Trophoblast cell (in vitro differentiated cells and primary cell): ENCODE measurements at regions not wholly inside any gene's neighbourhood (a gene's known extent, or its start where the extent isn't known, plus 50 kb on each side); places are given as distances from the start of the nearest gene placed in this dataset.

Experiments used
- DNase-seq, 2 donors: peaks; one replicate each; pipeline ENCODE4 v3.0.0-alpha.2; 2016
- H2AFZ ChIP-seq: 2 replicates; pipeline ENCODE4 v1.6.1; 2013; ENCODE audit warnings: low read length, moderate library complexity, mild to moderate bottlenecking; ENCODE audit not compliant: insufficient read depth, poor library complexity
- H2AK5ac ChIP-seq: 2 replicates; pipeline ENCODE4 v1.6.1; 2013; ENCODE audit warnings: mild to moderate bottlenecking, low read length
- H2BK120ac ChIP-seq: 2 replicates; pipeline ENCODE4 v1.6.1; 2013; ENCODE audit warnings: low read length, mild to moderate bottlenecking, moderate library complexity; ENCODE audit not compliant: insufficient read depth, poor library complexity
- H2BK12ac ChIP-seq: 2 replicates; pipeline ENCODE4 v1.6.1; 2013; ENCODE audit warnings: mild to moderate bottlenecking, low read length, moderate library complexity
- H2BK5ac ChIP-seq: 2 replicates; pipeline ENCODE4 v1.6.1; 2013; ENCODE audit warnings: low read length, low read depth, moderate library complexity, mild to moderate bottlenecking; ENCODE audit not compliant: poor library complexity
- H3K14ac ChIP-seq: 2 replicates; pipeline ENCODE4 v1.6.1; 2013; ENCODE audit warnings: mild to moderate bottlenecking, low read length
- H3K18ac ChIP-seq: 2 replicates; pipeline ENCODE4 v1.6.1; 2013; ENCODE audit warnings: mild to moderate bottlenecking, low read length
- H3K23ac ChIP-seq: 2 replicates; pipeline ENCODE4 v1.6.1; 2013; ENCODE audit warnings: low read length
- H3K27ac ChIP-seq: 2 replicates; pipeline ENCODE4 v1.5.1; 2013; ENCODE audit warnings: low read depth, mild to moderate bottlenecking, inconsistent platforms, low read length, moderate library complexity
- H3K27me3 ChIP-seq: 2 replicates; pipeline ENCODE4 v1.6.1; 2013; ENCODE audit warnings: inconsistent platforms, mild to moderate bottlenecking, low read length, moderate library complexity; ENCODE audit not compliant: insufficient read depth
- H3K36me3 ChIP-seq, 2 experiments: 1 replicate in 1 of 2; 2 replicates in 1 of 2; pipeline ENCODE4 v1.6.1; 2013; ENCODE audit warnings: low read length in 2 of 2, mild to moderate bottlenecking in 2 of 2, moderate library complexity in 1 of 2; ENCODE audit not compliant: insufficient read depth in 2 of 2, control insufficient read depth in 1 of 2
- H3K4ac ChIP-seq: 2 replicates; pipeline ENCODE4 v1.6.1; 2013; ENCODE audit warnings: low read depth, mild to moderate bottlenecking, low read length, moderate library complexity
- H3K4me1 ChIP-seq, 2 experiments: 1 replicate in 1 of 2; 2 replicates in 1 of 2; pipeline ENCODE4 v1.6.1; 2013; ENCODE audit warnings: low read length in 2 of 2, mild to moderate bottlenecking in 2 of 2, moderate library complexity in 1 of 2; ENCODE audit not compliant: insufficient read depth in 2 of 2, control insufficient read depth in 1 of 2
- H3K4me2 ChIP-seq: 2 replicates; pipeline ENCODE4 v1.6.1; 2013; ENCODE audit warnings: inconsistent platforms, mild to moderate bottlenecking, low read length, moderate library complexity
- H3K4me3 ChIP-seq: 2 replicates; pipeline ENCODE4 v1.5.1; 2013; ENCODE audit warnings: mild to moderate bottlenecking, low read depth, low read length, inconsistent platforms
- H3K79me1 ChIP-seq: one replicate; pipeline ENCODE4 v1.6.1; 2013; ENCODE audit warnings: low read length
- H3K79me2 ChIP-seq: 2 replicates; pipeline ENCODE4 v1.6.1; 2013; ENCODE audit warnings: low read length, mild to moderate bottlenecking; ENCODE audit not compliant: control insufficient read depth, insufficient read depth, poor library complexity
- H3K9ac ChIP-seq: 2 replicates; pipeline ENCODE4 v1.6.1; 2013; ENCODE audit warnings: mild to moderate bottlenecking, low read length
- H3K9me3 ChIP-seq: 2 replicates; pipeline ENCODE4 v1.6.1; 2013; ENCODE audit warnings: low read depth, mild to moderate bottlenecking, control low read depth, inconsistent platforms, low read length; ENCODE audit not compliant: insufficient read depth
- H4K12ac ChIP-seq: 2 replicates; pipeline ENCODE4 v1.6.1; 2013; ENCODE audit warnings: low read depth, mild to moderate bottlenecking, low read length, moderate library complexity
- H4K8ac ChIP-seq: 2 replicates; pipeline ENCODE4 v1.6.1; 2013; ENCODE audit warnings: low read depth, mild to moderate bottlenecking, low read length, moderate library complexity
- H4K91ac ChIP-seq: one replicate; pipeline ENCODE4 v1.6.1; 2013; ENCODE audit warnings: low read depth, mild to moderate bottlenecking, low read length, moderate library complexity
- WGBS: extraction: QIAGEN DNeasy Blood & Tissue Kit; methylation state at CpG from one replicate; pipeline ENCODE4 v1.1.7; 2013; ENCODE audit warnings: missing lambda C conversion rate; ENCODE audit not compliant: insufficient read length, insufficient coverage; ENCODE audit errors: extremely low coverage; 5-methylcytosine and 5-hydroxymethylcytosine counted together

- no peak overlapping the region for H3K27ac ChIP-seq
- H3K9ac ChIP-seq, result no peak overlapping the region
- no peak overlapping the region for H2BK5ac ChIP-seq
- no peak overlapping the region for H3K14ac ChIP-seq
- no peak overlapping the region for H3K18ac ChIP-seq
- H2AK5ac ChIP-seq, result no peak overlapping the region
- no peak overlapping the region for H3K4me2 ChIP-seq
- peaks cover 0 to 2% of the 10 kb centered on the region in 2 experiments for H3K4me1 ChIP-seq
- H3K79me2 ChIP-seq, result no peaks in the 10 kb centered on the region
- no peak overlapping the region for H4K91ac ChIP-seq
- H2AFZ ChIP-seq, result no peak overlapping the region
- H3K36me3 ChIP-seq, result peaks cover 0 to 5% of the 10 kb centered on the region in 2 experiments
- no peak overlapping the region for H2BK120ac ChIP-seq
- H3K79me1 ChIP-seq, result no peaks in the 10 kb centered on the region
- peak; percentile 75 to 97 for DNase-seq
- no peak overlapping the region for H2BK12ac ChIP-seq
- no peak overlapping the region for H3K23ac ChIP-seq
- no peak overlapping the region for H4K12ac ChIP-seq
- no peak overlapping the region for H4K8ac ChIP-seq
- H3K27me3 ChIP-seq, result no peaks in the 10 kb centered on the region
- H3K4ac ChIP-seq, result no peak overlapping the region
- no peak overlapping the region for H3K4me3 ChIP-seq
- peaks cover 2% of the 10 kb centered on the region for H3K9me3 ChIP-seq
- no CpG with 5 or more reads among the region's 3 CpGs for WGBS
These were observed 87.0 kb upstream of the FAT1 start for GRCh38 chr4:186810613-186811150.

GRCh38 chr4:186812592-186812991 lies 88.9 kb upstream of the FAT1 start:
- Histone ChIP-seq H3K18ac (no peak overlapping the region), H2BK5ac (no peak overlapping the region), H2AK5ac (no peak overlapping the region), H3K36me3 (peaks cover 0 to 5% of the 10 kb centered on the region in 2 experiments), H3K23ac (no peak overlapping the region), H3K9ac (no peak overlapping the region), H3K4me1 (peaks cover 0 to 2% of the 10 kb centered on the region in 2 experiments), H2BK12ac (no peak overlapping the region), H3K9me3 (peaks cover 2% of the 10 kb centered on the region), H3K4me2 (no peak overlapping the region), H4K12ac (no peak overlapping the region), H3K79me1 (no peaks in the 10 kb centered on the region), H4K91ac (no peak overlapping the region), H3K27ac (no peak overlapping the region), H3K27me3 (no peaks in the 10 kb centered on the region), H4K8ac (no peak overlapping the region), H2AFZ (no peak overlapping the region), H3K4ac (no peak overlapping the region), H3K79me2 (no peaks in the 10 kb centered on the region), H3K4me3 (no peak overlapping the region), H2BK120ac (no peak overlapping the region), H3K14ac (no peak overlapping the region)
- no peak for DNase-seq

DNA sequence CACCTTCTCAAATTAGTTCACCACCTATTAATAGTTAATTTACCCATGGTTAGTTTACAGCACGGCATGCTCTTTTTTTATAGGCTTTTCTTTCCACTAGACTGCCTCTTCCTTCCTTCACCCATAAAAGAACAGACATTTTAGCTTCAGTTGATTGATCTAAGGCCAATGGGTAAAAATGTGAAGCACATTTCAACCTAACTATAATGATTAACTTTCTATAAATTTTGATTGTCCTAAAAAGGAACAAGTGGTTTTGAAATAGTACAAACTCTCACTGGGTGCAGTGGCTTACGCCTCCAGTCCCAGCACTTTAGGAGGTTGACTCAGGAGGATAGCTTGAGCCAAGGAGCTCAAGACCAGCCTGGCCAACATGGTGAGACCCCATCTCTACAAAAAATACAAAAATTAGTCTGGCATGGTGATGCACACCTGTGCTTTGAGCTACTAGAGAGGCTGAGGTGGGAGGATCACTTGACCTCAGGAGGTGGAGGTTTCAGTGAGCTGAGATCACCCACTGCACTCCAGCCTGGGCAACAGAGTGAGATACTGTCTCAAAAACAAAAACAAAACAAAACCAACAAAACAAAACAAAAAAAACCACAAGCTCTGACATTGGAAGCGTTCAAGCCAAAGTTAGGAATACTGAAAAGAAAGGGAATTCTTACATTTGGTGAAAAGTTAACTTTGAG lies 89.9 kb upstream of the FAT1 start:
- no peaks in the 10 kb centered on the region for H3K27me3 ChIP-seq
- no peak overlapping the region for H2AK5ac ChIP-seq
- no peak overlapping the region for H3K27ac ChIP-seq
- H3K14ac ChIP-seq, result no peak overlapping the region
- no peak overlapping the region for H4K91ac ChIP-seq
- no peak overlapping the region for H2BK120ac ChIP-seq
- no CpG with 5 or more reads among the region's 3 CpGs for WGBS
- no peaks in the 10 kb centered on the region for H3K79me2 ChIP-seq
- H3K9me3 ChIP-seq, result peaks cover 2% of the 10 kb centered on the region
- DNase-seq, result no peak
- H3K9ac ChIP-seq, result no peak overlapping the region
- no peak overlapping the region for H3K23ac ChIP-seq
- no peak overlapping the region for H3K4me2 ChIP-seq
- no peak overlapping the region for H3K4me3 ChIP-seq
- no peak overlapping the region for H4K8ac ChIP-seq
- no peak overlapping the region for H2BK12ac ChIP-seq
- no peaks in the 10 kb centered on the region for H3K4me1 ChIP-seq
- no peaks in the 10 kb centered on the region for H3K79me1 ChIP-seq
- no peak overlapping the region for H4K12ac ChIP-seq
- no peak overlapping the region for H2AFZ ChIP-seq
- H3K18ac ChIP-seq, result no peak overlapping the region
- H3K4ac ChIP-seq, result no peak overlapping the region
- no peak overlapping the region for H2BK5ac ChIP-seq
- peaks cover 0 to 5% of the 10 kb centered on the region in 2 experiments for H3K36me3 ChIP-seq

DNA sequence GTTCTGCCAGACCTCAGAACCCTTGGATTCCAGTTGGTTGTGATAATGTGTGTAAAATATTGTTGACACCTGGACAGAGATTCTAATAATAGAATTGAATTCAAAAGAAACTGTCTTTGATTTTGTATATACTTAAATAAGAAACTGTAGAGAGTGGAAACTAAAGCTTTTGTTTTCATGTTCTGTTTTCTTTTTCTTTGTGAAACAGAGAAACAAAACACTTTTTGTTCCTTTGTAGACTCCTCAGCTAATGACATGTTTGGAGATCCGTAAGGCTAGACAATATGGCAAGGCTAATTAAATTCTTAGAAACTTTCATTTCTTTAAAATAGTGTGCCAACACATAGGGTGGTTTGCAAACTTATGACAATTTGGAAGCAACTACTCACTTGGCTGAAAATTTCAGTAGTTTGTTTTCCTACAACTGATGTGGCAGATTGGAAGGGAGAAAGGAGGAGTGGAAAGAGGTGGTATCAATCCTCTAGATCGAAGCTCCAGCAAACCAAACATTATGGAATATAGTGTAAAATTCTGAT lies 90.9 kb upstream of the FAT1 start:
- H2BK12ac ChIP-seq, result no peak overlapping the region
- H3K9me3 ChIP-seq, result peaks cover 2% of the 10 kb centered on the region
- no peak overlapping the region for H4K8ac ChIP-seq
- no peaks in the 10 kb centered on the region for H3K4me1 ChIP-seq
- no peak overlapping the region for H3K14ac ChIP-seq
- H3K27ac ChIP-seq, result no peak overlapping the region
- H3K23ac ChIP-seq, result no peak overlapping the region
- H3K4me2 ChIP-seq, result no peak overlapping the region
- no CpG with 5 or more reads among the region's 2 CpGs for WGBS
- no peak overlapping the region for H3K9ac ChIP-seq
- no peak overlapping the region for H2AK5ac ChIP-seq
- no peak overlapping the region for H2BK120ac ChIP-seq
- peaks cover 0 to 5% of the 10 kb centered on the region in 2 experiments for H3K36me3 ChIP-seq
- H2AFZ ChIP-seq, result no peak overlapping the region
- no peaks in the 10 kb centered on the region for H3K79me1 ChIP-seq
- H3K79me2 ChIP-seq, result no peaks in the 10 kb centered on the region
- H3K18ac ChIP-seq, result no peak overlapping the region
- no peaks in the 10 kb centered on the region for H3K27me3 ChIP-seq
- H4K91ac ChIP-seq, result no peak overlapping the region
- no peak for DNase-seq
- H2BK5ac ChIP-seq, result no peak overlapping the region
- no peak overlapping the region for H3K4ac ChIP-seq
- H3K4me3 ChIP-seq, result no peak overlapping the region
- no peak overlapping the region for H4K12ac ChIP-seq
